Esophagus (tissue), 2 donors: ENCODE measurements at regions not wholly inside any gene's neighbourhood (a gene's known extent, or its start where the extent isn't known, plus 50 kb on each side); places are given as distances from the start of the nearest gene placed in this dataset.

Experiments used
- H3K27ac ChIP-seq, 2 donors: one replicate each; pipeline ENCODE4 v1.5.1; 2013; ENCODE audit warnings: low read depth in 2 of 2, mild to moderate bottlenecking in 2 of 2, inconsistent platforms in 1 of 2, low read length in 1 of 2, moderate library complexity in 1 of 2
- H3K27me3 ChIP-seq, 2 donors: one replicate each; pipeline ENCODE4 v1.6.1; 2013; ENCODE audit warnings: low read length in 2 of 2, control low read depth in 1 of 2, mild to moderate bottlenecking in 1 of 2; ENCODE audit not compliant: insufficient read depth in 2 of 2, control insufficient read depth in 1 of 2
- H3K36me3 ChIP-seq, 2 donors: one replicate each; pipeline ENCODE4 v1.6.1; 2013; ENCODE audit warnings: low read length in 1 of 2; ENCODE audit not compliant: control insufficient read depth in 2 of 2, insufficient read depth in 2 of 2
- H3K4me1 ChIP-seq, 2 donors: one replicate each; pipeline ENCODE4 v1.6.1; 2013; ENCODE audit warnings: low read length in 1 of 2; ENCODE audit not compliant: control insufficient read depth in 2 of 2, insufficient read depth in 2 of 2
- H3K4me3 ChIP-seq, 2 donors: one replicate each; pipeline ENCODE4 v1.5.1; 2013; ENCODE audit warnings: low read length in 2 of 2, mild to moderate bottlenecking in 2 of 2, low read depth in 1 of 2, moderate library complexity in 1 of 2
- H3K9me3 ChIP-seq, 2 donors: one replicate each; pipeline ENCODE4 v1.6.1; 2013; ENCODE audit warnings: mild to moderate bottlenecking in 2 of 2, low read depth in 1 of 2, low read length in 1 of 2, moderate library complexity in 1 of 2; ENCODE audit not compliant: control insufficient read depth in 2 of 2, insufficient read depth in 1 of 2
- WGBS, 2 donors: extraction: QIAGEN DNeasy Blood & Tissue Kit; methylation state at CpG; one replicate each; pipeline ENCODE4 v1.1.7; 2013; 5-methylcytosine and 5-hydroxymethylcytosine counted together
- donor health status: healthy with polysubstance abuse.
- donor health status: Bipolar disorder and iron deficiency.

GRCh38 chr1:218872928-218873327, 300.8 kb upstream of the LYPLAL1 start:
- Histone ChIP-seq H3K9me3 (no peaks in the 10 kb centered on the region), H3K36me3 (no peaks in the 10 kb centered on the region), H3K4me1 (no peaks in the 10 kb centered on the region), H3K27ac (no peak overlapping the region), H3K4me3 (no peak overlapping the region), H3K27me3 (no peaks in the 10 kb centered on the region)
- 100% methylated on average over 1 of the region's 1 CpG for WGBS, 2 donors

- 64 to 66% methylated on average over 4 of the region's 4 CpGs for WGBS, 2 donors
These were observed 299.4 kb upstream of the LYPLAL1 start for GRCh38 chr1:218874313-218874712.

GRCh38 chr1:218874801-218875400, 298.8 kb upstream of the LYPLAL1 start:
- Histone ChIP-seq H3K27ac (no peak overlapping the region), H3K4me3 (no peak overlapping the region), H3K4me1 (no peaks in the 10 kb centered on the region), H3K27me3 (no peaks in the 10 kb centered on the region), H3K9me3 (no peaks in the 10 kb centered on the region), H3K36me3 (no peaks in the 10 kb centered on the region)
- 91% methylated on average over 11 of the region's 11 CpGs for WGBS, 2 donors

More at GRCh38 chr1:218874313-218874712, 299.4 kb upstream of the LYPLAL1 start:
- no peak overlapping the region for H3K27ac ChIP-seq
- H3K27me3 ChIP-seq = no peaks in the 10 kb centered on the region
- H3K4me3 ChIP-seq = no peak overlapping the region
- H3K4me1 ChIP-seq = no peaks in the 10 kb centered on the region
- no peaks in the 10 kb centered on the region for H3K36me3 ChIP-seq
- no peaks in the 10 kb centered on the region for H3K9me3 ChIP-seq

- no peak overlapping the region for H3K27ac ChIP-seq
- no peaks in the 10 kb centered on the region for H3K27me3 ChIP-seq
- no peaks in the 10 kb centered on the region for H3K9me3 ChIP-seq
- no peaks in the 10 kb centered on the region for H3K4me1 ChIP-seq
- H3K36me3 ChIP-seq = no peaks in the 10 kb centered on the region
- no peak overlapping the region for H3K4me3 ChIP-seq
- WGBS, 2 donors = 76 to 79% methylated on average over 1 of the region's 1 CpG
These were observed 295.3 kb upstream of the LYPLAL1 start for GRCh38 chr1:218878369-218878768.

- Histone ChIP-seq H3K36me3 (no peaks in the 10 kb centered on the region), H3K27me3 (no peaks in the 10 kb centered on the region), H3K9me3 (no peaks in the 10 kb centered on the region), H3K4me1 (no peaks in the 10 kb centered on the region), H3K4me3 (no peak overlapping the region), H3K27ac (no peak overlapping the region)
- WGBS, 2 donors = 73 to 76% methylated on average over 5 of the region's 5 CpGs
These were observed 293.1 kb upstream of the LYPLAL1 start for GRCh38 chr1:218880484-218881060.

- 91 to 94% methylated on average over 6 of the region's 6 CpGs for WGBS, 2 donors
- H3K9me3 ChIP-seq = no peaks in the 10 kb centered on the region
These were observed 291.2 kb upstream of the LYPLAL1 start for GRCh38 chr1:218882454-218882853.

GRCh38 chr1:218886101-218886871, 287.4 kb upstream of the LYPLAL1 start:
- H3K27ac ChIP-seq = no peak overlapping the region
- no peaks in the 10 kb centered on the region for H3K4me1 ChIP-seq
- no peaks in the 10 kb centered on the region for H3K27me3 ChIP-seq
- H3K36me3 ChIP-seq = no peaks in the 10 kb centered on the region
- WGBS, 2 donors = 39 to 59% methylated on average over 6 of the region's 6 CpGs
- H3K9me3 ChIP-seq = no peaks in the 10 kb centered on the region
- no peak overlapping the region for H3K4me3 ChIP-seq

More at GRCh38 chr1:218882454-218882853, 291.2 kb upstream of the LYPLAL1 start:
- Histone ChIP-seq H3K27me3 (no peaks in the 10 kb centered on the region), H3K4me3 (no peak overlapping the region), H3K27ac (no peak overlapping the region), H3K36me3 (no peaks in the 10 kb centered on the region), H3K4me1 (no peaks in the 10 kb centered on the region)

GRCh38 chr1:218887141-218887925, 286.3 kb upstream of the LYPLAL1 start:
- Histone ChIP-seq H3K27ac (no peak overlapping the region), H3K9me3 (no peaks in the 10 kb centered on the region), H3K4me3 (no peak overlapping the region), H3K36me3 (no peaks in the 10 kb centered on the region), H3K4me1 (no peaks in the 10 kb centered on the region), H3K27me3 (no peaks in the 10 kb centered on the region)
- WGBS, 2 donors = 63 to 65% methylated on average over 5 of the region's 5 CpGs

- H3K27me3 ChIP-seq = no peaks in the 10 kb centered on the region
- H3K27ac ChIP-seq = no peak overlapping the region
- no peak overlapping the region for H3K4me3 ChIP-seq
- 57 to 65% methylated on average over 3 of the region's 3 CpGs for WGBS, 2 donors
- H3K9me3 ChIP-seq = no peaks in the 10 kb centered on the region
- H3K4me1 ChIP-seq = no peaks in the 10 kb centered on the region
- no peaks in the 10 kb centered on the region for H3K36me3 ChIP-seq
These were observed 283.2 kb upstream of the LYPLAL1 start for GRCh38 chr1:218890451-218890850.
